ENCODE measurements at regions not wholly inside any gene's neighbourhood (a gene's known extent, or its start where the extent isn't known, plus 50 kb on each side); places are given as distances from the start of the nearest gene placed in this dataset.

DNA sequence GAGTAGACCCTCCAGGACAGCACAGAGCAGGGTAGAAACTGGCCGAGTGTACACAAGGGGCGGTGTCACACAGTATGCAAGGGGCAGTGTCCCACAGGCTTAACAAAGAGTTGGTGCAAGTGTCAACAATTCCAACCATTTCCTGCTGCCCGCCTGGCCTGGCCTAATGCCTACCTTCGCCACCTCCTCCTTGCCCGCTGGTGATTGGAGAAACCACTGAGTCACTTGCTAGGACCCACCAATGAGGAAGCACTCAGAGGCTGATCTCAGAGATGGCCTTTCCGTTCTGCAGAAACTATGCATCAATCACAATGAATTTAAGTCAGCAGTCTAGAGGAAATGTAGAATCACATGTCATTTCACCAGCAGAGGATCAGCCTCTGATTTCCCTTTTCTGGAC is 263.3 kb upstream of the PKDCC start:
- TF ChIP-seq, protein P1, sequence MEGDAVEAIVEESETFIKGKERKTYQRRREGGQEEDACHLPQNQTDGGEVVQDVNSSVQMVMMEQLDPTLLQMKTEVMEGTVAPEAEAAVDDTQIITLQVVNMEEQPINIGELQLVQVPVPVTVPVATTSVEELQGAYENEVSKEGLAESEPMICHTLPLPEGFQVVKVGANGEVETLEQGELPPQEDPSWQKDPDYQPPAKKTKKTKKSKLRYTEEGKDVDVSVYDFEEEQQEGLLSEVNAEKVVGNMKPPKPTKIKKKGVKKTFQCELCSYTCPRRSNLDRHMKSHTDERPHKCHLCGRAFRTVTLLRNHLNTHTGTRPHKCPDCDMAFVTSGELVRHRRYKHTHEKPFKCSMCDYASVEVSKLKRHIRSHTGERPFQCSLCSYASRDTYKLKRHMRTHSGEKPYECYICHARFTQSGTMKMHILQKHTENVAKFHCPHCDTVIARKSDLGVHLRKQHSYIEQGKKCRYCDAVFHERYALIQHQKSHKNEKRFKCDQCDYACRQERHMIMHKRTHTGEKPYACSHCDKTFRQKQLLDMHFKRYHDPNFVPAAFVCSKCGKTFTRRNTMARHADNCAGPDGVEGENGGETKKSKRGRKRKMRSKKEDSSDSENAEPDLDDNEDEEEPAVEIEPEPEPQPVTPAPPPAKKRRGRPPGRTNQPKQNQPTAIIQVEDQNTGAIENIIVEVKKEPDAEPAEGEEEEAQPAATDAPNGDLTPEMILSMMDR (IDR thresholded peaks at IDR 0.05; ENCODE audit: low read length): no peak
- TF ChIP-seq EZH2phosphoT487 (IDR thresholded peaks at IDR 0.05; ENCODE audit: low read length): no peak

Data from MM.1S (cell line).